ENCODE measurements at regions not wholly inside any gene's neighbourhood (a gene's known extent, or its start where the extent isn't known, plus 50 kb on each side); places are given as distances from the start of the nearest gene placed in this dataset.

DNA sequence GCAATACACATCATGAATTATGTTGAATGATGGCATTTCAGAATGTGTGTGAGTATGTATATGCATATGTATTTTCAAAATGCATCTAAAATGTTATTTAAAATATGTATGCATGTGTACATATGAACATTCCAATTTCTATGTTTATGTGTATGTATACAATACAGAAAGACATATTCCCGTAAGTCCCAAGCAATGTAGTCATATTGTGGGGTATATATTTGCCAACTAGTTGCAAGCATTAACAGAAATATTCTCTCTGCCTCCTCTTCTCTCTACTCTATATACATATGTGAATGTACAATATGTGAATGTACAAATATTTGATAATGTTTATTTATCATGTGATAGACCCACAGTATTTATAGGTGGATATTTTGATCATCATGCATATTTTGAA lies 345.8 kb upstream of the ZEB2 start:
- TF ChIP-seq ELF1 (IDR thresholded peaks at IDR 0.05; ENCODE audit: borderline replicate concordance, low read depth) (no peak), ZFX (IDR thresholded peaks at IDR 0.05) (no peak), EZH2 (IDR thresholded peaks at IDR 0.05) (no peak), CTCF (IDR thresholded peaks at IDR 0.05 in 2 of 3, conservative IDR thresholded peaks at IDR 0.05 in 1 of 3; ENCODE audit: borderline replicate concordance in 1 of 3, insufficient read depth in 1 of 3, low read depth in 2 of 3, low read length in 2 of 3) (no peak), SRF (IDR thresholded peaks at IDR 0.05; ENCODE audit: low read depth) (no peak), SP1 (IDR thresholded peaks at IDR 0.05; ENCODE audit: low read depth) (no peak), JUND (IDR thresholded peaks at IDR 0.05) (no peak), SIN3A (IDR thresholded peaks at IDR 0.05; ENCODE audit: low read depth) (no peak), POLR2A (IDR thresholded peaks at IDR 0.05; ENCODE audit: borderline replicate concordance, extremely low read depth, insufficient read depth, insufficient read length) (no peak), ATF3 (IDR thresholded peaks at IDR 0.05) (no peak), POLR2AphosphoS5 (IDR thresholded peaks at IDR 0.05; ENCODE audit: low read depth, low read length) (no peak), REST (IDR thresholded peaks at IDR 0.05; ENCODE audit: low read depth) (no peak), RAD21 (IDR thresholded peaks at IDR 0.05; ENCODE audit: low read depth) (no peak), CEBPB (IDR thresholded peaks at IDR 0.05; ENCODE audit: low read depth) (no peak), EZH2phosphoT487 (IDR thresholded peaks at IDR 0.05; ENCODE audit: borderline replicate concordance) (no peak)
- TF ChIP-seq, protein P1, sequence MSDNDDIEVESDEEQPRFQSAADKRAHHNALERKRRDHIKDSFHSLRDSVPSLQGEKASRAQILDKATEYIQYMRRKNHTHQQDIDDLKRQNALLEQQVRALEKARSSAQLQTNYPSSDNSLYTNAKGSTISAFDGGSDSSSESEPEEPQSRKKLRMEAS (IDR thresholded peaks at IDR 0.05) = no peak
- CTCF ChIA-PET = no interaction called here
- Histone ChIP-seq H3K4me2 (ENCODE audit: low read length) (no peak overlapping the region), H3K9me3 (ENCODE audit: control insufficient read depth in 1 of 2, insufficient read depth in 1 of 2, low read depth in 1 of 2, low read length in 2 of 2) (no peaks in the 10 kb centered on the region), H3K9me2 (ENCODE audit: insufficient read depth) (no peaks in the 10 kb centered on the region), H3K36me3 (ENCODE audit: control insufficient read depth in 1 of 2, insufficient read depth in 2 of 2, low read length in 2 of 2) (no peaks in the 10 kb centered on the region), H3K4me1 (ENCODE audit: control insufficient read depth in 1 of 2, insufficient read depth in 2 of 2, low read length in 2 of 2) (no peaks in the 10 kb centered on the region), H3K4me3 (replicated peaks in 1 of 2; ENCODE audit: low read depth in 1 of 2, low read length in 2 of 2) (no peak overlapping the region), H3K9ac (ENCODE audit: low read length) (no peak overlapping the region), H3K27ac (ENCODE audit: low read depth, low read length) (no peak overlapping the region), H4K20me1 (ENCODE audit: insufficient read depth) (no peaks in the 10 kb centered on the region), H3K79me2 (ENCODE audit: insufficient read depth, low read length) (no peaks in the 10 kb centered on the region), H2AFZ (ENCODE audit: low read depth, low read length, poor library complexity, severe bottlenecking) (no peak overlapping the region), H3K27me3 (ENCODE audit: insufficient read depth, low read length) (no peaks in the 10 kb centered on the region)
- intact Hi-C loops (cut with micrococcal nuclease) = no loop called here
- BruUV-seq (replicated peaks) = no TSS peak
- DNase-seq (ENCODE audit: low read depth, low spot score) (no peak), ATAC-seq (no peak)
- POLR2A ChIA-PET = no interaction called here
- RAD21 ChIA-PET (ENCODE audit: low non-redundant PET in 1 of 2, low total read pairs in 2 of 2, uncharacterized antibody in 2 of 2, unreplicated experiment in 2 of 2) = no interaction called here
